Duodenal mucosa (tissue), 2 donors: ENCODE measurements at regions not wholly inside any gene's neighbourhood (a gene's known extent, or its start where the extent isn't known, plus 50 kb on each side); places are given as distances from the start of the nearest gene placed in this dataset.
"Not testable (repeated sequence)": the region's sequence is repeated elsewhere in the genome, so short reads cannot be mapped to it uniquely, and the experiment has no call there.

ENCODE experiments used
- H3K27ac ChIP-seq: one replicate; pipeline ENCODE4 v1.7.0; 2013; ENCODE audit warnings: low read depth, low read length
- H3K27me3 ChIP-seq, 2 donors: one replicate each; pipeline ENCODE4 v1.7.0; 2013; ENCODE audit warnings: low read length in 2 of 2, control low read depth in 1 of 2; ENCODE audit not compliant: insufficient read depth in 2 of 2, control insufficient read depth in 1 of 2
- H3K36me3 ChIP-seq, 2 donors: one replicate each; pipeline ENCODE4 v1.7.0; 2013; ENCODE audit warnings: low read length in 2 of 2, control low read depth in 1 of 2; ENCODE audit not compliant: insufficient read depth in 2 of 2, control insufficient read depth in 1 of 2
- H3K4me1 ChIP-seq, 2 donors: one replicate each; pipeline ENCODE4 v1.7.0; 2013; ENCODE audit warnings: low read length in 2 of 2, control low read depth in 1 of 2; ENCODE audit not compliant: insufficient read depth in 2 of 2, control insufficient read depth in 1 of 2
- H3K4me3 ChIP-seq, 2 donors: one replicate each; pipeline ENCODE4 v1.7.0; 2013; ENCODE audit warnings: low read length in 2 of 2, low read depth in 1 of 2
- H3K9ac ChIP-seq, 2 donors: one replicate each; pipeline ENCODE4 v1.7.0; 2013; ENCODE audit warnings: low read length in 2 of 2, low read depth in 1 of 2
- H3K9me3 ChIP-seq, 2 donors: one replicate each; pipeline ENCODE4 v1.7.0; 2013; ENCODE audit warnings: low read length in 2 of 2, control low read depth in 1 of 2; ENCODE audit not compliant: control insufficient read depth in 1 of 2

GRCh38 chr9:119877306-119877705, 508.1 kb upstream of the BRINP1 start:
- Histone ChIP-seq H3K27ac (no peak overlapping the region), H3K27me3 (no peaks in the 10 kb centered on the region), H3K4me1 (no peaks in the 10 kb centered on the region), H3K4me3 (no peak overlapping the region), H3K36me3 (no peaks in the 10 kb centered on the region), H3K9ac (no peak overlapping the region), H3K9me3 (no peaks in the 10 kb centered on the region)

GRCh38 chr9:119873877-119874276, 504.6 kb upstream of the BRINP1 start:
- H3K4me3 ChIP-seq: no peak overlapping the region
- no peaks in the 10 kb centered on the region for H3K36me3 ChIP-seq
- no peaks in the 10 kb centered on the region for H3K4me1 ChIP-seq
- H3K27me3 ChIP-seq: no peaks in the 10 kb centered on the region
- H3K9me3 ChIP-seq: no peaks in the 10 kb centered on the region
- H3K9ac ChIP-seq: no peak overlapping the region
- H3K27ac ChIP-seq: no peak overlapping the region

DNA sequence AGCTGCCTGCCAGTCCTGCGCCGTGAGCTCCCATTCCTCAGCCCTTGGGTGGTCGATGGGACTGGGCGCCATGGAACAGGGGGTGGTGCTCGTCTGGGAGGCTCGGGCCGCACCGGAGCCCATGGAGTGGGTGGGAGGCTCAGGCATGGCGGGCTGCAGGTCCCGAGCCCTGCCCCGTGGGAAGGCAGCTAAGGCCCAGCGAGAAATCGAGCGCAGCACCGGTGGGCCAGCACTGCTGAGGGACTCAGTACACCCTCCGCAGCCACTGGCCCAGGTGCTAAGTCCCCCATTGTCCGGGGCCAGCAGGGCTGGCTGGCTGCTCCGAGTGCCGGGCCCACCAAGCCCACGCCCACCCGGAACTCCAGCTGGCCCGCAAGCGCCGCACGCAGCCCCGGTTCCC, 501.0 kb upstream of the BRINP1 start:
- not testable (repeated sequence) for H3K36me3 ChIP-seq, H3K9me3 ChIP-seq, H3K27ac ChIP-seq, H3K4me3 ChIP-seq, H3K9ac ChIP-seq, H3K4me1 ChIP-seq, H3K27me3 ChIP-seq

GRCh38 chr9:119868694-119869093, 499.5 kb upstream of the BRINP1 start:
- H3K4me1 ChIP-seq: no peaks in the 10 kb centered on the region
- H3K4me3 ChIP-seq: no peak overlapping the region
- no peak overlapping the region for H3K27ac ChIP-seq
- H3K36me3 ChIP-seq: no peaks in the 10 kb centered on the region
- H3K9me3 ChIP-seq: no peaks in the 10 kb centered on the region
- no peaks in the 10 kb centered on the region for H3K27me3 ChIP-seq
- no peak overlapping the region for H3K9ac ChIP-seq

- no peak overlapping the region for H3K27ac ChIP-seq
Observed at GRCh38 chr9:119861842-119862241, 492.6 kb upstream of the BRINP1 start.

GRCh38 chr9:119859128-119859527, 489.9 kb upstream of the BRINP1 start:
- Histone ChIP-seq H3K27me3 (no peaks in the 10 kb centered on the region), H3K9ac (no peak overlapping the region), H3K4me3 (no peak overlapping the region), H3K36me3 (no peaks in the 10 kb centered on the region), H3K4me1 (no peaks in the 10 kb centered on the region), H3K27ac (no peak overlapping the region), H3K9me3 (no peaks in the 10 kb centered on the region)

More at GRCh38 chr9:119861842-119862241, 492.6 kb upstream of the BRINP1 start:
- Histone ChIP-seq H3K27me3 (no peaks in the 10 kb centered on the region), H3K4me3 (no peak overlapping the region), H3K36me3 (no peaks in the 10 kb centered on the region), H3K4me1 (no peaks in the 10 kb centered on the region), H3K9me3 (no peaks in the 10 kb centered on the region), H3K9ac (no peak overlapping the region)

DNA sequence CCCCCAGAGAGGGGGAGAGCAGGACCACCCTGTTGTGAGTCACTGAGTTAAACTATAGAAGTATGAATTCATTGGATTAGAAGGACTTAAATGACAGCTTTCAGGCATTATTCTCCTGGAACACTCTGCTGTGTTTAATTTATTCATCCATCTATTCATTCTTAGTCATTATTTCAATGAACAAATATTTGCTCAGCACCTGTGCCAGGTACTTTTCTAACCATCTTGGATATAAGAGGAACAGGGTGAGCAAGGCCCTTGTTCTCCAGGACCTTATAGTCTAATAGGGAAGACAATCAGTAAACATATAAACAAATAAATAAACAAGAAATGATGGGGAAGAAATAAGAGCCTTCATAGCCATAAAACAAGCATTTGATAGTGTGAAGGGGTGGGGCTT, 483.9 kb upstream of the BRINP1 start:
- no peaks in the 10 kb centered on the region for H3K27me3 ChIP-seq
- no peaks in the 10 kb centered on the region for H3K36me3 ChIP-seq
- no peak overlapping the region for H3K9ac ChIP-seq
- H3K27ac ChIP-seq: no peak overlapping the region
- no peaks in the 10 kb centered on the region for H3K9me3 ChIP-seq
- H3K4me3 ChIP-seq: no peak overlapping the region
- no peaks in the 10 kb centered on the region for H3K4me1 ChIP-seq

DNA sequence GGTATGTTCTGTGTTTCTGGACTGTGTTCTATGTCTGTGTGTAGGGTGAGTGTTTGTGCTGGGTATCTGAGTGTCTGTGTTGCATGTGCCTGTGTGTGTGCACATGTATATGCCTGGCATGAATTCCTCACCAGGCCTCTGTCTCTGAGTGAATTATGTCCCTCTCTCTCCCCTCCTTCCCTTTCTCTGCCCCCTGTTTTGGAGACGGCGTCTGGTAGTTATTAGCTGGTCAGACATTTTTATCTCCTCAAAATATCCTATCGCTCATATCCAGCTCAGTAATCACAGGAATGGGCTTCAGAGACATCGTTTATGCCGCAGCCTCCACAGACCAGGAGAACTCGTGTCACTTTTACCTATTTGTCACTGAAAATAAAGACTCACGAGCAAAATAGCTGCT, 483.2 kb upstream of the BRINP1 start:
- Histone ChIP-seq H3K27ac (no peak overlapping the region), H3K36me3 (no peaks in the 10 kb centered on the region), H3K9ac (no peak overlapping the region), H3K4me1 (no peaks in the 10 kb centered on the region), H3K9me3 (no peaks in the 10 kb centered on the region), H3K4me3 (no peak overlapping the region), H3K27me3 (no peaks in the 10 kb centered on the region)

- Histone ChIP-seq H3K27me3 (no peaks in the 10 kb centered on the region), H3K9me3 (no peaks in the 10 kb centered on the region), H3K4me3 (no peak overlapping the region), H3K4me1 (no peaks in the 10 kb centered on the region), H3K36me3 (no peaks in the 10 kb centered on the region), H3K9ac (no peak overlapping the region), H3K27ac (no peak overlapping the region)
Observed at GRCh38 chr9:119844431-119844830, 475.2 kb upstream of the BRINP1 start.

GRCh38 chr9:119841016-119841415, 471.8 kb upstream of the BRINP1 start:
- Histone ChIP-seq H3K4me3 (no peak overlapping the region), H3K9ac (no peak overlapping the region), H3K9me3 (no peaks in the 10 kb centered on the region), H3K4me1 (no peaks in the 10 kb centered on the region), H3K36me3 (no peaks in the 10 kb centered on the region), H3K27ac (no peak overlapping the region), H3K27me3 (no peaks in the 10 kb centered on the region)

GRCh38 chr9:119839888-119840287, 470.7 kb upstream of the BRINP1 start:
- Histone ChIP-seq H3K9ac (no peak overlapping the region), H3K4me3 (no peak overlapping the region), H3K36me3 (no peaks in the 10 kb centered on the region), H3K27me3 (no peaks in the 10 kb centered on the region), H3K4me1 (no peaks in the 10 kb centered on the region), H3K9me3 (no peaks in the 10 kb centered on the region), H3K27ac (no peak overlapping the region)
